Stimulated activated CD8-positive, alpha-beta memory T cell treated with anti-CD3 and anti-CD28 coated beads, Interleukin-2, amount 100 ng/mL, for 1 hour (primary cell): ENCODE measurements at regions not wholly inside any gene's neighbourhood (a gene's known extent, or its start where the extent isn't known, plus 50 kb on each side); places are given as distances from the start of the nearest gene placed in this dataset.
"Not testable (repeated sequence)": the region's sequence is repeated elsewhere in the genome, so short reads cannot be mapped to it uniquely, and the experiment has no call there.

Source experiments
- DNase-seq, 2 donors: peaks; one replicate each; pipeline ENCODE4 v3.0.0-alpha.2; 2020; ENCODE audit warnings: low read depth in 2 of 2

- DNase-seq: no peak
These were observed 167.8 kb downstream of the ALG10 start for GRCh38 chr12:34190054-34190453.

DNA sequence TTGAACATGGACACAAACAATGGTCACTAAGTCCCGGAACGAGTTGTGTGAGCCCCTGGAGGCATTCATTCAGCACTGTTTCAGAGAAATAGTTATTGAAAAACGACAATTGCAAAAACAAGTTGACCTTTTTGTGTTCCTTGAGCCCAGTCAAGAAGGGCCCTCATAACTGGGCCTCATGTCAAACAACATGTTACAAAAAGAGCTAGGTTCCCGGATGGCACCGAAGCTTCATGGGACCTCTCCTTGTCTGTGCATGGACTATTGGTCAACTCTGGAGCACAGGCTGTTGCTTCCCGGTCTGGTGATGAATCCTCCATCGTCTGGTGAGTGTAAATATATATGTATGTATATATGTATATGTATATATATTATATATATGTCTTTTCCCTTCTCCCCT, 176.6 kb downstream of the ALG10 start:
- no peak for DNase-seq

- no peak for DNase-seq
These were observed 181.7 kb downstream of the ALG10 start for GRCh38 chr12:34203866-34204620.

- no peak for DNase-seq
These were observed 182.6 kb downstream of the ALG10 start for GRCh38 chr12:34204830-34205285.

- DNase-seq: no peak
These were observed 183.1 kb downstream of the ALG10 start for GRCh38 chr12:34205401-34205800.

- no peak for DNase-seq
These were observed 183.9 kb downstream of the ALG10 start for GRCh38 chr12:34206061-34206785.

- no peak for DNase-seq
These were observed 185.6 kb downstream of the ALG10 start for GRCh38 chr12:34207858-34208257.

GRCh38 chr12:34208331-34209258, 186.3 kb downstream of the ALG10 start:
- no peak for DNase-seq

DNA sequence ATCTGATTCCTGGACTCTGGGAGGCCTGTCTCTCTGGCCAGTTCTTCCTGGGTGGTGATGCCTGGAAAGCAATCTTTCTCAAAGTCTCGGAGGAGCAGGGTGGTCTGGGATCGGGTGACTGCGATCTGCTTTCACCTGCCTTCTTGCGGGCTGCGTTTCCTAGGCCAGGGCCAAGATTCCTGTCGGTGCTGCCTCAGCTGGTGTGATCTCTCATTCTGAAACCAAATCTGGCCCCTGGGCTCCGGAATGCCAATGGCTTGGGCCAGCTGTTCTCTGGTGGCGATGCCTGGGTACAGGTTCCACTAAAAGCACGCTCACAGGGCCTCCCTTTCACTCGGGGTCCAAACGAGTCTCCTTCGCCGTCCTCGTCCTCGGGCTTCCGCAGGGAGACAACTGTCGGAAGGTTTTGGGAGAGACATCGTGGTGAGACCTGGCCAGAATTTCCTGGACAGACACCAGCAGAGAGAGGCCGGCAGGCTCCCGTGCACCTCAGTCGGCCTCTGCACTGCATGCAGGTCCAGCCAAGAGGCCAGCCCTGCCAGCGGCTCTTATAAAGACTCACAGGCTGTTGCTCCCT, 187.1 kb downstream of the ALG10 start:
- DNase-seq: no peak

GRCh38 chr12:34210183-34210582, 187.9 kb downstream of the ALG10 start:
- DNase-seq: no peak

- DNase-seq: no peak
These were observed 188.6 kb downstream of the ALG10 start for GRCh38 chr12:34210689-34211530.

DNA sequence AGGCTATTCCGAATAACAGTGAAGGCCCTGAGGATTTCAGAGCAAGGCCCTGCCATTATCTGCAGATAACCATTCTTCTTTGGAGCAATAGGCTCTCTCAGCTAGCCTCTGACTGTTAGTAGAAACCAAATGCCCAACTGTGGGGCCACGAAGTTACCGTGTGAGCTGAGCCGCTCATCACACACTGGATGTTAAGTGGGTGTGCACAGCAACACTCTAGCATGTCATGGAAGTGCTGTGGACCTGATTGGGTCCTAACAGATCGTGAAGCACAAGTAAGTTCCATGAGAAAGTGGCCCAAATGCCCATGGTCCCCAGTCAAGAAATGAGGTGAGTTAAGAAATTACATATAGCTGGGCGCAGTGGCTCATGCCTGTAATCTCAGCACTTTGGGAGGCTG, 190.4 kb downstream of the ALG10 start:
- DNase-seq: no peak

DNA sequence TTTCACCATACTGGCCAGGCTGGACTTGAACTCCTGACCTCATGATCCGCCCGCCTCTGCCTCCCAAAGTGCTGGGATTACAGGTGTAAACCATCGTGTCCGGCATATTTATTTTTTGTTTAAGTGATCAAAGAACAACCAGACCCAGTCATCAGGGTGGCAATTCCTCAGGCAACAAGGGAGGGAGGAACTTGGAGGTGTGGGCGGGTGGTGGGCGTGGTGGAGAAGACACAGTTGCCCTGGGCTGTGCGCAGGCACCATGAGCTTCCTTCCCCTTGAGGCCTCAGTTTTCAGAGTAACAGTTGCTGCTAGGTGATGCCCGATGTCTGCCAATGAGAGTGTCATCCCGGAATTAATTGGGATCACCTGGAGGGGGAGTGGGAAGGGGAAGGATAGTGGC, 191.7 kb downstream of the ALG10 start:
- DNase-seq: no peak

GRCh38 chr12:34215213-34215892, 193.1 kb downstream of the ALG10 start:
- no peak for DNase-seq

- DNase-seq: no peak
These were observed 193.6 kb downstream of the ALG10 start for GRCh38 chr12:34215893-34216285.

DNA sequence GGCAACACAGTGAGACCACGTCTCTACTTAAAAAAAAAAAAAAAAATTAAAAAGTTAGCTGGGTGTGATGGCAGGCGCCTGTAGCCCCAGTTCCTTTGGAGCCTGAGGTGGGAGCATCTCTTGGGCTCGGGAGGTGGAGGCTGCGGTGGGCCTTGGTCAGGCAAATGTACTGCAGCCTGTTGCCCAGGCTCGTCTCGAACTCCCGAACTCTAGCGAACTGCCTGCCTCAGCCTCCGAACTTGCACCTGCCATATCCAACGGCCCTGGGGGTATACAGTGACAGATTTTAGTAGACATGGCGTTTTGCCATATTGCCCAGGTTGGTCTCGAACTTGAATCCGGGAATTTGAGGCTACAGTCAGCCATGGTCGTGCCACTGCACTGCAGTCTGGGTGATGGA, 195.4 kb downstream of the ALG10 start:
- no peak for DNase-seq

DNA sequence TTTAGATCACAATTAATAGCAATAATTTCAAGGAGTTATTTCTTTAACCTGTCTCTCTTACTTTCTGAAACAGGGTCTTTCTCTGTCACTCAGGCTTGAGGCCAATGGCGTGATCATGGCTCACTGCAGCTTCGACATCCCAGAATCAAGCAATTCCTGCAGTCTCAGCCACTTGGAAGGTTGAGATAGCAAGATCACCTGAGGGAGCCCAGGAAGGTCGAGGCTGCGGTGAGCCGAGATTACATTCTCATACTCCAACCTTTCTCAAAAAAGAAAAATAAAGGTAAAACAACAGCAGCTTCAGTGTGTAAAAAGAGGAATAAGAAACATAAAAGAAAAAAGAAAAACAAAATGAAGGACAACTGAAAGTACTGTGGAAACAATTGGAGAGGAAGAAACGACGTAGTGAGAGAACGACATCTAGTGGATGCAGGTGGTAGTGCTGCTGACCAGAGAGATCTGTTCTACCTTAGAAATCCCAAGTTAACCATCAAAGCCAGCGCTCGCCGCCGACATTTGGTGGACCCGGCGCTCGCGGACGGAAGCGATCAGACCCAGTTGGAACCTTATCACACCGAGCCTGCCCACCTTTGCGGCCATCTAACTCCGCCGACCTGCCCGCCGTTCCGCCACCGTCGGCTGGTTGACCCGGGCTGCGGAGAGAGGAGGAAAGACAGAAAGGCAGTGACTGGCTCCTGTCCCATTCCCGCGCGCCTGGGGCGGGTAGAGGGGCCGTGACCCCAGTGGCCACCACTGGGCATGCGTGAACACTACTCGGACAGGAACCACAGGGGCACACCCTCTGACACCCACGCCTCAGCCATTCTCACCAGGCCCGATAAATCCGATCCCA, 196.1 kb downstream of the ALG10 start:
- peak; percentile 11 to 39 for DNase-seq

GRCh38 chr12:34219046-34219770, 196.9 kb downstream of the ALG10 start:
- no peak for DNase-seq

DNA sequence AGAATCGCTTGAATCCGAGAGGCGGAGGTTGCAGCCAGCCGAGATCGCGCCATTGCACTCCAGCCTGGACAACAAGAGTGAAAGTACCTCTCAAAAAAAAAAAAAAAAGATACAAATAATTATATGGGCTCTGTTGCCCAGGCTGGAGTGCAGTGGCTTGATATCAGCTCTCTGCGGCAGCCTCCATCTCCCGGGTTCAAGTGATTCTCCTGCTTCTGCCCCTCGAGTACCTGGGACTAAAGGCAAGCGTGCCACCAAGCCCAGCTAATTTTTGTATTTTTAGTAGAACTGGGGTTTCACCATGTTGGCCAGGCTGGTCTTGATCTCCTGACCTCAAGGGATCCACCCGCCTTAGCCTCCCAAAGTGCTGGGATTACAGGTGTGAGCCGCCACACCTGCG, 197.8 kb downstream of the ALG10 start:
- DNase-seq: not testable (repeated sequence)
